Neural cell (in vitro differentiated cells): ENCODE measurements at regions not wholly inside any gene's neighbourhood (a gene's known extent, or its start where the extent isn't known, plus 50 kb on each side); places are given as distances from the start of the nearest gene placed in this dataset.

Source experiments
- EP300 ChIP-seq: fragments of 450-650 bp; conservative IDR thresholded peaks from 2 replicates; pipeline ENCODE4 v1.6.1; 2014; ENCODE audit warnings: antibody characterized with exemption, mild to moderate bottlenecking, moderate library complexity; ENCODE audit not compliant: poor library complexity, severe bottlenecking
- EZH2 ChIP-seq: fragments of 200-600, 300-800 bp; shearing (Covaris generic), sonication (generic); IDR thresholded peaks from 2 replicates; pipeline ENCODE4 v1.6.1; 2014; ENCODE audit warnings: antibody characterized with exemption, low read length, borderline replicate concordance, mild to moderate bottlenecking; ENCODE audit not compliant: insufficient read depth, poor library complexity, severe bottlenecking
- MXI1 ChIP-seq: fragments of 450-650 bp; conservative IDR thresholded peaks from 2 replicates; pipeline ENCODE4 v1.6.1; 2014; ENCODE audit warnings: antibody characterized with exemption, mild to moderate bottlenecking; ENCODE audit not compliant: poor library complexity, severe bottlenecking
- POLR2AphosphoS5 ChIP-seq: IDR thresholded peaks from 2 replicates; pipeline ENCODE4 v1.6.1; 2012
- RAD21 ChIP-seq: fragments of 450-650 bp; conservative IDR thresholded peaks from 2 replicates; pipeline ENCODE4 v1.6.1; 2014; ENCODE audit warnings: antibody characterized with exemption, mild to moderate bottlenecking, moderate library complexity
- REST ChIP-seq: IDR thresholded peaks from 2 replicates; pipeline ENCODE4 v1.6.1; 2012; ENCODE audit warnings: borderline replicate concordance
- TF ChIP-seq, protein P1 (sequence below): fragments of 450-650 bp; IDR thresholded peaks from 2 replicates; pipeline ENCODE4 v1.5.1; 2014; ENCODE audit warnings: antibody characterized with exemption, mild to moderate bottlenecking, moderate library complexity; ENCODE audit not compliant: poor library complexity, severe bottlenecking

DNA sequence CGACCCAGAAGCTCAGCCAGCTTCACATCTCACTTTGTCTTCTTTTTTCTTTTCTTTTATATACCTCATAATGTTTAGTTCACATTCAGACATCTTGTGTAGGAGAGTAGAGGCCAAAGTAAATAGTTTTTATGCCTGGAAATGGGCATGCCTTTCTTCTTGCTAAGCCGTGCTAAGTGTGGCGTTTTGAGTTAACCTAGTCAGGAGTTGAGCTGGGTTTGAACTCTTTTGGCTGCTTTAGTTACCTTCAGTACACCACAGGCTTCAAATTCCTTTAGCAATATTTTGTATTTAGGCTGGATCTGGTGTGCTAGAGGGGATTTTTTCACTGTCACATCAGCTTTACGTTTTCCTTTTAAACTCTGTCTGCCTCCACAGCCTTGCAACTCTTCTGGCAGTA is 300.8 kb downstream of the ZNF674 start:
- no peak for TF ChIP-seq EZH2
- TF ChIP-seq, protein P1, sequence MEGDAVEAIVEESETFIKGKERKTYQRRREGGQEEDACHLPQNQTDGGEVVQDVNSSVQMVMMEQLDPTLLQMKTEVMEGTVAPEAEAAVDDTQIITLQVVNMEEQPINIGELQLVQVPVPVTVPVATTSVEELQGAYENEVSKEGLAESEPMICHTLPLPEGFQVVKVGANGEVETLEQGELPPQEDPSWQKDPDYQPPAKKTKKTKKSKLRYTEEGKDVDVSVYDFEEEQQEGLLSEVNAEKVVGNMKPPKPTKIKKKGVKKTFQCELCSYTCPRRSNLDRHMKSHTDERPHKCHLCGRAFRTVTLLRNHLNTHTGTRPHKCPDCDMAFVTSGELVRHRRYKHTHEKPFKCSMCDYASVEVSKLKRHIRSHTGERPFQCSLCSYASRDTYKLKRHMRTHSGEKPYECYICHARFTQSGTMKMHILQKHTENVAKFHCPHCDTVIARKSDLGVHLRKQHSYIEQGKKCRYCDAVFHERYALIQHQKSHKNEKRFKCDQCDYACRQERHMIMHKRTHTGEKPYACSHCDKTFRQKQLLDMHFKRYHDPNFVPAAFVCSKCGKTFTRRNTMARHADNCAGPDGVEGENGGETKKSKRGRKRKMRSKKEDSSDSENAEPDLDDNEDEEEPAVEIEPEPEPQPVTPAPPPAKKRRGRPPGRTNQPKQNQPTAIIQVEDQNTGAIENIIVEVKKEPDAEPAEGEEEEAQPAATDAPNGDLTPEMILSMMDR = no peak
- no peak for TF ChIP-seq EP300
- no peak for TF ChIP-seq MXI1
- no peak for TF ChIP-seq POLR2AphosphoS5
- no peak for TF ChIP-seq RAD21
- TF ChIP-seq REST = no peak
